GM23338 (cell line): ENCODE measurements at regions not wholly inside any gene's neighbourhood (a gene's known extent, or its start where the extent isn't known, plus 50 kb on each side); places are given as distances from the start of the nearest gene placed in this dataset.

Source experiments
- ATAC-seq: fragments of 200-7000 bp; cut with Tn5 transposase; 3 replicates; pipeline ENCODE4 v1.9.1; 2020
- DNase-seq: peaks from one replicate; pipeline ENCODE4 v3.0.0-alpha.2; 2015; ENCODE audit warnings: low spot score
- H2AFZ ChIP-seq: fragments of 200-600 bp; sonication (generic); 2 replicates; pipeline ENCODE4 v1.8.0; 2016; ENCODE audit warnings: antibody characterized with exemption, mild to moderate bottlenecking, moderate library complexity
- H3F3A ChIP-seq: fragments of 200-600 bp; sonication (generic); replicated peaks from 2 replicates; pipeline ENCODE4 v1.8.0; 2017; ENCODE audit warnings: antibody characterized with exemption, mixed run types, low read depth
- H3K27ac ChIP-seq: fragments of 200-600 bp; sonication (generic); 2 replicates; pipeline ENCODE4 v1.6.1; 2016; ENCODE audit warnings: low read depth
- H3K27me3 ChIP-seq: fragments of 200-600 bp; sonication (generic); 2 replicates; pipeline ENCODE4 v1.8.0; 2016; ENCODE audit warnings: mild to moderate bottlenecking, mixed run types, moderate library complexity; ENCODE audit not compliant: insufficient read depth
- H3K36me3 ChIP-seq: fragments of 200-600 bp; sonication (generic); 2 replicates; pipeline ENCODE4 v1.8.0; 2016; ENCODE audit warnings: mild to moderate bottlenecking; ENCODE audit not compliant: insufficient read depth
- H3K4me1 ChIP-seq: fragments of 200-600 bp; sonication (generic); 2 replicates; pipeline ENCODE4 v1.8.0; 2016; ENCODE audit warnings: mild to moderate bottlenecking, moderate library complexity; ENCODE audit not compliant: insufficient read depth
- H3K4me2 ChIP-seq: fragments of 200-600 bp; sonication (generic); 2 replicates; pipeline ENCODE4 v1.7.1; 2017; ENCODE audit warnings: mixed run types
- H3K4me3 ChIP-seq: fragments of 200-600 bp; sonication (generic); 2 replicates; pipeline ENCODE4 v1.6.1; 2016; ENCODE audit warnings: mixed run types
- H3K79me2 ChIP-seq: fragments of 200-600 bp; sonication (generic); replicated peaks from 2 replicates; pipeline ENCODE4 v1.8.0; 2017; ENCODE audit warnings: mild to moderate bottlenecking; ENCODE audit not compliant: insufficient read depth
- H3K9me2 ChIP-seq: fragments of 200-600 bp; sonication (generic); 2 replicates; pipeline ENCODE4 v1.8.0; 2017; ENCODE audit not compliant: insufficient read depth
- H4K20me1 ChIP-seq: fragments of 200-600 bp; sonication (generic); replicated peaks from 2 replicates; pipeline ENCODE4 v1.8.0; 2017; ENCODE audit warnings: mild to moderate bottlenecking; ENCODE audit not compliant: insufficient read depth
- H3K27ac Mint-ChIP-seq: 2 replicates; pipeline ENCODE4 v1.8.0; 2020; ENCODE audit warnings: inconsistent platforms, mild to moderate bottlenecking, moderate library complexity, mixed read lengths
- H3K27me3 Mint-ChIP-seq: 3 replicates; pipeline ENCODE4 v1.8.0; 2022; ENCODE audit warnings: low read depth, mild to moderate bottlenecking, moderate library complexity, mixed read lengths, inconsistent platforms; ENCODE audit not compliant: insufficient read depth, poor library complexity
- H3K36me3 Mint-ChIP-seq: 3 replicates; pipeline ENCODE4 v1.8.0; 2021; ENCODE audit warnings: low read depth, mild to moderate bottlenecking, inconsistent platforms, moderate library complexity, mixed read lengths
- H3K4me1 Mint-ChIP-seq: 3 replicates; pipeline ENCODE4 v1.8.0; 2020; ENCODE audit warnings: mild to moderate bottlenecking, inconsistent platforms, mixed read lengths
- H3K4me3 Mint-ChIP-seq: 3 replicates; pipeline ENCODE4 v1.8.0; 2021; ENCODE audit warnings: moderate library complexity, mild to moderate bottlenecking, inconsistent platforms, mixed read lengths
- H3K9me3 Mint-ChIP-seq: 3 replicates; pipeline ENCODE4 v1.8.0; 2020; ENCODE audit warnings: moderate library complexity, mild to moderate bottlenecking, inconsistent platforms, mixed read lengths
- EZH2 ChIP-seq: fragments of 200-600 bp; sonication (generic); IDR thresholded peaks from one replicate; pipeline ENCODE4 v1.8.0; 2017; ENCODE audit warnings: antibody characterized with exemption, mild to moderate bottlenecking, low read depth; ENCODE audit not compliant: unreplicated experiment
- NANOG ChIP-seq: IDR thresholded peaks from 2 replicates; pipeline ENCODE4 v1.6.1; 2016; ENCODE audit warnings: antibody characterized with exemption, borderline replicate concordance
- POLR2AphosphoS5 ChIP-seq: IDR thresholded peaks from 2 replicates; pipeline ENCODE4 v1.6.1; 2016; ENCODE audit warnings: antibody characterized with exemption, low read depth
- STAT1 ChIP-seq: IDR thresholded peaks from one replicate; pipeline ENCODE4 v1.6.1; 2016; ENCODE audit warnings: antibody characterized with exemption; ENCODE audit not compliant: unreplicated experiment
- ZNF331 ChIP-seq: fragments of 250-450 bp; sonication (Bioruptor Pico); IDR thresholded peaks from 2 replicates; pipeline ENCODE4 v1.5.0; 2020; ENCODE audit warnings: low read depth, mild to moderate bottlenecking, moderate library complexity
- TF ChIP-seq, protein P1 (sequence below): fragments of 250-450 bp; sonication (Bioruptor Pico); IDR thresholded peaks from 2 replicates; pipeline ENCODE4 v1.5.0; 2020; ENCODE audit warnings: mild to moderate bottlenecking, moderate library complexity
- TF ChIP-seq, protein P2 (sequence below): IDR thresholded peaks from one replicate; pipeline ENCODE4 v1.6.1; 2018; ENCODE audit warnings: antibody characterized with exemption; ENCODE audit not compliant: unreplicated experiment

DNA sequence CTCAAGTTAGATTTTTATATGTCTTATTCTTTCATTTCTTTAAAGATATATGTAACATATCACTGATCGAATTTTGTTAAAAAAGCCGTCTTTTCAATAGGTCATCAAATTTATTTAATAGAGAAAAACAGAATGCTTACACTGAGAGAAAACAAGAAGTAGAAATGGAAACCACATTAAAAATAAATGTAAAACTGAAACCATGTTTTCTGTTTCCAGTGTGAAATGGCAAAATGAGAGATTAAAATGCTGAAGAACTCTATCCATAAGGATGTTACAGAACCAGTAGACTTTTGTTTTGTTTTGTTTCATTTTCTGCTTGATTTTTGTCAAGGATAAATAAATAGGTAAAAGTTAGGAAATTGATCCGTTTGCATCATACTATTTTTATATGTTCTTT is 210.1 kb downstream of the PRDM9 start (continued):
- TF ChIP-seq, protein P1, sequence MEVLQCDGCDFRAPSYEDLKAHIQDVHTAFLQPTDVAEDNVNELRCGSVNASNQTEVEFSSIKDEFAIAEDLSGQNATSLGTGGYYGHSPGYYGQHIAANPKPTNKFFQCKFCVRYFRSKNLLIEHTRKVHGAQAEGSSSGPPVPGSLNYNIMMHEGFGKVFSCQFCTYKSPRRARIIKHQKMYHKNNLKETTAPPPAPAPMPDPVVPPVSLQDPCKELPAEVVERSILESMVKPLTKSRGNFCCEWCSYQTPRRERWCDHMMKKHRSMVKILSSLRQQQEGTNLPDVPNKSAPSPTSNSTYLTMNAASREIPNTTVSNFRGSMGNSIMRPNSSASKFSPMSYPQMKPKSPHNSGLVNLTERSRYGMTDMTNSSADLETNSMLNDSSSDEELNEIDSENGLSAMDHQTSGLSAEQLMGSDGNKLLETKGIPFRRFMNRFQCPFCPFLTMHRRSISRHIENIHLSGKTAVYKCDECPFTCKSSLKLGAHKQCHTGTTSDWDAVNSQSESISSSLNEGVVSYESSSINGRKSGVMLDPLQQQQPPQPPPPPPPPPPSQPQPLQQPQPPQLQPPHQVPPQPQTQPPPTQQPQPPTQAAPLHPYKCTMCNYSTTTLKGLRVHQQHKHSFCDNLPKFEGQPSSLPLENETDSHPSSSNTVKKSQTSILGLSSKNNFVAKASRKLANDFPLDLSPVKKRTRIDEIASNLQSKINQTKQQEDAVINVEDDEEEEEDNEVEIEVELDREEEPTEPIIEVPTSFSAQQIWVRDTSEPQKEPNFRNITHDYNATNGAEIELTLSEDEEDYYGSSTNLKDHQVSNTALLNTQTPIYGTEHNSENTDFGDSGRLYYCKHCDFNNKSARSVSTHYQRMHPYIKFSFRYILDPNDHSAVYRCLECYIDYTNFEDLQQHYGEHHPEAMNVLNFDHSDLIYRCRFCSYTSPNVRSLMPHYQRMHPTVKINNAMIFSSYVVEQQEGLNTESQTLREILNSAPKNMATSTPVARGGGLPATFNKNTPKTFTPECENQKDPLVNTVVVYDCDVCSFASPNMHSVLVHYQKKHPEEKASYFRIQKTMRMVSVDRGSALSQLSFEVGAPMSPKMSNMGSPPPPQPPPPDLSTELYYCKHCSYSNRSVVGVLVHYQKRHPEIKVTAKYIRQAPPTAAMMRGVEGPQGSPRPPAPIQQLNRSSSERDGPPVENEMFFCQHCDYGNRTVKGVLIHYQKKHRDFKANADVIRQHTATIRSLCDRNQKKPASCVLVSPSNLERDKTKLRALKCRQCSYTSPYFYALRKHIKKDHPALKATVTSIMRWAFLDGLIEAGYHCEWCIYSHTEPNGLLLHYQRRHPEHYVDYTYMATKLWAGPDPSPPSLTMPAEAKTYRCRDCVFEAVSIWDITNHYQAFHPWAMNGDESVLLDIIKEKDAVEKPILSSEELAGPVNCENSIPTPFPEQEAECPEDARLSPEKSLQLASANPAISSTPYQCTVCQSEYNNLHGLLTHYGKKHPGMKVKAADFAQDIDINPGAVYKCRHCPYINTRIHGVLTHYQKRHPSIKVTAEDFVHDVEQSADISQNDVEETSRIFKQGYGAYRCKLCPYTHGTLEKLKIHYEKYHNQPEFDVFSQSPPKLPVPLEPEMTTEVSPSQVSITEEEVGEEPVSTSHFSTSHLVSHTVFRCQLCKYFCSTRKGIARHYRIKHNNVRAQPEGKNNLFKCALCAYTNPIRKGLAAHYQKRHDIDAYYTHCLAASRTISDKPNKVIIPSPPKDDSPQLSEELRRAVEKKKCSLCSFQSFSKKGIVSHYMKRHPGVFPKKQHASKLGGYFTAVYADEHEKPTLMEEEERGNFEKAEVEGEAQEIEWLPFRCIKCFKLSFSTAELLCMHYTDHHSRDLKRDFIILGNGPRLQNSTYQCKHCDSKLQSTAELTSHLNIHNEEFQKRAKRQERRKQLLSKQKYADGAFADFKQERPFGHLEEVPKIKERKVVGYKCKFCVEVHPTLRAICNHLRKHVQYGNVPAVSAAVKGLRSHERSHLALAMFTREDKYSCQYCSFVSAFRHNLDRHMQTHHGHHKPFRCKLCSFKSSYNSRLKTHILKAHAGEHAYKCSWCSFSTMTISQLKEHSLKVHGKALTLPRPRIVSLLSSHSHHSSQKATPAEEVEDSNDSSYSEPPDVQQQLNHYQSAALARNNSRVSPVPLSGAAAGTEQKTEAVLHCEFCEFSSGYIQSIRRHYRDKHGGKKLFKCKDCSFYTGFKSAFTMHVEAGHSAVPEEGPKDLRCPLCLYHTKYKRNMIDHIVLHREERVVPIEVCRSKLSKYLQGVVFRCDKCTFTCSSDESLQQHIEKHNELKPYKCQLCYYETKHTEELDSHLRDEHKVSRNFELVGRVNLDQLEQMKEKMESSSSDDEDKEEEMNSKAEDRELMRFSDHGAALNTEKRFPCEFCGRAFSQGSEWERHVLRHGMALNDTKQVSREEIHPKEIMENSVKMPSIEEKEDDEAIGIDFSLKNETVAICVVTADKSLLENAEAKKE (CRISPR knock-in tag) = no peak
- TF ChIP-seq POLR2AphosphoS5 = no peak
- TF ChIP-seq ZNF331 (CRISPR knock-in tag) = no peak
- TF ChIP-seq NANOG = no peak

GRCh38 chr5:23718564-23718963 is 211.2 kb downstream of the PRDM9 start:
- H3K36me3 Mint-ChIP-seq = no peaks in the 10 kb centered on the region
- Histone ChIP-seq H3K27ac (no peak overlapping the region), H3K36me3 (no peaks in the 10 kb centered on the region), H3F3A (no peaks in the 10 kb centered on the region), H3K27me3 (no peaks in the 10 kb centered on the region), H3K4me1 (no peaks in the 10 kb centered on the region), H2AFZ (no peak overlapping the region), H4K20me1 (no peaks in the 10 kb centered on the region), H3K4me2 (no peak overlapping the region), H3K79me2 (no peaks in the 10 kb centered on the region), H3K4me3 (no peak overlapping the region), H3K9me2 (no peaks in the 10 kb centered on the region)
- no peaks in the 10 kb centered on the region for H3K4me1 Mint-ChIP-seq
- ATAC-seq = no peak
- H3K27ac Mint-ChIP-seq = no peak overlapping the region
- DNase-seq = no peak
- H3K4me3 Mint-ChIP-seq = no peak overlapping the region
- no peaks in the 10 kb centered on the region for H3K27me3 Mint-ChIP-seq
- H3K9me3 Mint-ChIP-seq = no peaks in the 10 kb centered on the region
- TF ChIP-seq, protein P2, sequence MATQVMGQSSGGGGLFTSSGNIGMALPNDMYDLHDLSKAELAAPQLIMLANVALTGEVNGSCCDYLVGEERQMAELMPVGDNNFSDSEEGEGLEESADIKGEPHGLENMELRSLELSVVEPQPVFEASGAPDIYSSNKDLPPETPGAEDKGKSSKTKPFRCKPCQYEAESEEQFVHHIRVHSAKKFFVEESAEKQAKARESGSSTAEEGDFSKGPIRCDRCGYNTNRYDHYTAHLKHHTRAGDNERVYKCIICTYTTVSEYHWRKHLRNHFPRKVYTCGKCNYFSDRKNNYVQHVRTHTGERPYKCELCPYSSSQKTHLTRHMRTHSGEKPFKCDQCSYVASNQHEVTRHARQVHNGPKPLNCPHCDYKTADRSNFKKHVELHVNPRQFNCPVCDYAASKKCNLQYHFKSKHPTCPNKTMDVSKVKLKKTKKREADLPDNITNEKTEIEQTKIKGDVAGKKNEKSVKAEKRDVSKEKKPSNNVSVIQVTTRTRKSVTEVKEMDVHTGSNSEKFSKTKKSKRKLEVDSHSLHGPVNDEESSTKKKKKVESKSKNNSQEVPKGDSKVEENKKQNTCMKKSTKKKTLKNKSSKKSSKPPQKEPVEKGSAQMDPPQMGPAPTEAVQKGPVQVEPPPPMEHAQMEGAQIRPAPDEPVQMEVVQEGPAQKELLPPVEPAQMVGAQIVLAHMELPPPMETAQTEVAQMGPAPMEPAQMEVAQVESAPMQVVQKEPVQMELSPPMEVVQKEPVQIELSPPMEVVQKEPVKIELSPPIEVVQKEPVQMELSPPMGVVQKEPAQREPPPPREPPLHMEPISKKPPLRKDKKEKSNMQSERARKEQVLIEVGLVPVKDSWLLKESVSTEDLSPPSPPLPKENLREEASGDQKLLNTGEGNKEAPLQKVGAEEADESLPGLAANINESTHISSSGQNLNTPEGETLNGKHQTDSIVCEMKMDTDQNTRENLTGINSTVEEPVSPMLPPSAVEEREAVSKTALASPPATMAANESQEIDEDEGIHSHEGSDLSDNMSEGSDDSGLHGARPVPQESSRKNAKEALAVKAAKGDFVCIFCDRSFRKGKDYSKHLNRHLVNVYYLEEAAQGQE = no peak
- TF ChIP-seq POLR2AphosphoS5 = no peak
- no peak for TF ChIP-seq EZH2
- TF ChIP-seq STAT1 = no peak
- TF ChIP-seq, protein P1 (CRISPR knock-in tag) = no peak
